Left cardiac atrium (tissue), 4 donors: ENCODE measurements at regions not wholly inside any gene's neighbourhood (a gene's known extent, or its start where the extent isn't known, plus 50 kb on each side); places are given as distances from the start of the nearest gene placed in this dataset.
"Not testable (repeated sequence)": the region's sequence is repeated elsewhere in the genome, so short reads cannot be mapped to it uniquely, and the experiment has no call there.

Source experiments
- ATAC-seq, 2 donors: fragments of 200-7000 bp; cut with Tn5 transposase; one replicate each; pipeline ENCODE4 v1.9.1; 2020; ENCODE audit warnings: mild to moderate bottlenecking in 2 of 2, moderate library complexity in 2 of 2
- DNase-seq: peaks from one replicate; pipeline ENCODE4 v3.0.0-alpha.2; 2020
- intact Hi-C, 2 donors: fragments of 100-400 bp; cut with DNase I; formaldehyde crosslinking; loops; one replicate each; pipeline versions ENCODE4 v1.14.1 to v1.15.1; 2022 to 2023
- donor health status: DM: no; HTN: yes; CAD: no.
- donor health status: DM: no; HTN: yes; CAD: no; lungs with severe emphysema.
- donor health status: DM: yes; HTN: yes; CAD: no.
- donor health status: Dilated cardiomyopathy.

DNA sequence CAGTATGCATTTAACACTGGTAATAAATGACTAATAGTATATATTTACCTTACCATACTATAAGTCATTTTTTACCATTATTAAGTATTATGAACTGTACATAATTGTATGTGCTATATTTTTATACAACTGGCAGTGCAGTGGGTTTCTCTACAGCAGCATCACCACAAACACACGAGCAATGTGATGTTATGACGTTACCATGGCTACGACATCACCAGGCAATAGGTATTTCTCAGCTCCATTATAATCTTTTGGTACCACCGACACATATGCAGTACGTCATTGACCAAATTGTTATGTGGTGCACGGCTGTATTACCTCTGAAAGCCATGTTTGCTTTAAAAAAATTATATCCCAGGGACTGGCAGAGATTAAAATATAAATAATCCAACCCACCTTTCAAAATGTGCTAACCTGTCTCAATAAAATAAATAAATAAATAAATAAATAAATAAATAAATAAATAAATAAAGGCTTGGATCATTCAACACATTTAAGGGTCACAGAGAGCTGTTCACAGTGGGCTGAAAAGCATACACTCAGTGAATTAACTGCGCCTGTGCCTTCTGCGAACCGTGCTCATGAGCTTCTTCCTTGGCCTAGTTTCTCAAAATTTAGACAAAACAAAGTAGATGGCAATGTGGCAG lies 121.4 kb upstream of the SLC35F3 start:
- intact Hi-C loops, result no loop called here
- ATAC-seq (no peak), DNase-seq (no peak)

DNA sequence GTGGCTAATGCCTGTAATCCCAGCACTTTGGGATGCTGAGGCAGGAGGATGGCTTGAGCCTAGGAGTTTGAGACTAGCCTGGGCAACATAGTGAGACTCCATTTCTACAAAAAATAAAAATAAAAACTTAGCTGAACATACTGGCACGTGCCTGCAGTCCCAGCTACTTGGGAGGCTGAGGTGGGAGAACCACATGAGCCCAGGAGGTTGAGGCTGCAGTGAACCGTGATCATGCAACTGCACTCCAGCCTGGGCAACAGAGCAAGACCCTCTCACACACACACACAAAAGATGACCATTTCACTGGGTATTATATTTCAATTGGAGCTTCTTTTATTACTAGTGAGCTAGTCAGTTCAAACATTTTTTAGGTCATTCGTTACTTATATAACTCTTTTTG lies 116.9 kb upstream of the SLC35F3 start:
- DNase-seq, result no peak
- ATAC-seq, result no peak
- intact Hi-C loops, result no loop called here

GRCh38 chr1:233788687-233789086 lies 115.8 kb upstream of the SLC35F3 start:
- intact Hi-C loops, result no loop called here
- no peak for ATAC-seq
- DNase-seq, result no peak

GRCh38 chr1:233790121-233790520 lies 114.4 kb upstream of the SLC35F3 start:
- intact Hi-C loops, result loop anchor here in 1 of 2 donors (5.0 to 10.0 kb wide), 3 partner anchors 165 to 348 kb away; no protein-coding TSS in a partner anchor

GRCh38 chr1:233790662-233791371 lies 113.7 kb upstream of the SLC35F3 start:
- ATAC-seq (peak; percentile 86 to 91), DNase-seq (no peak)
- intact Hi-C loops, result loop anchor here in 1 of 2 donors (5.0 to 10.0 kb wide), 3 partner anchors 166 to 349 kb away; no protein-coding TSS in a partner anchor

More at GRCh38 chr1:233790121-233790520, 114.4 kb upstream of the SLC35F3 start:
- DNase-seq, result no peak
- ATAC-seq, result no peak

DNA sequence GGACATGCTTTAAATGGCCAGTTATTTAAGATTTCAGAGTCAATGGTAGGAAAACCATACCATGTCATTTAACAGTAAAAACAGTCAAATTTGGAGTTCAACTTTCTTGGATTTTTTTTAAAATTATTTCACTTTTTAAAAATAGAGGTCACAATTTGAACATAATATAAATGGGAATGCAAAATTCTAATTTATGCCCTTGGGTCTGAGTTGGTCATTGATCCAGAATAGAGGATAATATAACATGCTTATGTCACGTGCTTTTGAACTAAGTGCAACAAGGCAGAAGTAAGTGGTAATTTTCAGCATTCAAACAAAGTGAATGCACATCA lies 113.1 kb upstream of the SLC35F3 start:
- intact Hi-C loops, result loop anchor here in 1 of 2 donors (5.0 to 10.0 kb wide), 3 partner anchors 167 to 349 kb away; no protein-coding TSS in a partner anchor

GRCh38 chr1:233791721-233792120 lies 112.8 kb upstream of the SLC35F3 start:
- DNase-seq, result no peak

More for the DNA sequence above, 113.1 kb upstream of the SLC35F3 start:
- no peak for DNase-seq
- no peak for ATAC-seq

GRCh38 chr1:233794863-233795262 lies 109.6 kb upstream of the SLC35F3 start:
- intact Hi-C loops, result loop anchor here in 1 of 2 donors (5.0 to 10.0 kb wide), 3 partner anchors 170 to 353 kb away; no protein-coding TSS in a partner anchor
- DNase-seq (no peak), ATAC-seq (no peak)

More at GRCh38 chr1:233791721-233792120, 112.8 kb upstream of the SLC35F3 start:
- intact Hi-C loops, result loop anchor here in 1 of 2 donors (5.0 to 10.0 kb wide), 3 partner anchors 167 to 349 kb away; no protein-coding TSS in a partner anchor
- no peak for ATAC-seq

- ATAC-seq, result no peak
- intact Hi-C loops, result loop anchor here in 1 of 2 donors (10.0 kb wide), 1 partner anchor 171 kb away; no protein-coding TSS in a partner anchor
- DNase-seq, result no peak
Observed at GRCh38 chr1:233796146-233796783, 108.2 kb upstream of the SLC35F3 start.

- DNase-seq, result no peak
- intact Hi-C loops, result no loop called here
- no peak for ATAC-seq
Observed at GRCh38 chr1:233802611-233803010, 101.9 kb upstream of the SLC35F3 start.

- ATAC-seq, result no peak
- DNase-seq, result no peak
- intact Hi-C loops, result no loop called here
Observed at GRCh38 chr1:233805786-233806185, 98.7 kb upstream of the SLC35F3 start.

GRCh38 chr1:233815357-233815756 lies 89.1 kb upstream of the SLC35F3 start:
- ATAC-seq, result no peak
- intact Hi-C loops, result no loop called here
- no peak for DNase-seq

DNA sequence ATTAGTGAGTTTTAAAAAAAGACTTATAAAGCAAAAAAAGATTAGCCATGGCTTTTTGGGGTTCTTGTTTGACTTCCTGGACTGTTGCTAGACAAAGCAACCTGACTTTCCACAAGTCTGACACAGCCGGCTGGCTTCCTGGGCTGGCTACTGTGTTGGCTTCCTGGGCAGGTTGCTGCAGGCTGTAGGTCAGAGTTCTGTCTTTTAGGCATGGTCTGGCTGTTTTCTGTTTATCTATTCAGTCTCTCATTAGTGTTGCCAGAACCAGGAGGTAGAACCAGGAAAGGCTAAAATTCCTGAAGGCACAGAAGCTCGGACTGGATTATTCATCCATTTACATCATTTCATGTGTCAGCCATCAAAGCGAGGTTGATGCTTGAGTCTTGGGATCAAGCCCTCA lies 88.6 kb upstream of the SLC35F3 start:
- DNase-seq (no peak), ATAC-seq (no peak)
- intact Hi-C loops, result no loop called here

DNA sequence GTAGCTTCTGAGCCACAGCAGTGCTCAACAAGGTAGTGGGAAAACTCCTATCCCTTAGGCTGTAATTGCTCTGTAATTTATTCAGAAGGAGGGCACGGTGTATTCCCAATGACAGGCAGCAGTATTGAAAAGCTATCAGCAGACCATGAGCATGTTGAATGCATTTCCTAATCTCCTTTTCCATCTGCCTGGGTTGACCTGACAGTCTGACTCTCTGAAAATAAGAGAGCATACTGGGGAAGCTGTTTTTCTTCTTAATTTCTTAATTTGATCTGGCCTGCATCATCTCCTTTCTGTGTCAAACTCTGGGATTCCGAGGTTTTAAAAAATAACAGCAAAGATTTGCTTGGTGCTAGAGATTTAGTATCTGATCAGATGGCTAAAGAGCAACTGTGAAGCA lies 88.1 kb upstream of the SLC35F3 start:
- intact Hi-C loops, result no loop called here
- DNase-seq (no peak), ATAC-seq (no peak)

GRCh38 chr1:233819042-233819441 lies 85.4 kb upstream of the SLC35F3 start:
- DNase-seq (no peak), ATAC-seq (no peak)
- intact Hi-C loops, result no loop called here

- DNase-seq, ATAC-seq, intact Hi-C loops: not testable (repeated sequence)
Observed at GRCh38 chr1:233824179-233824578, 80.3 kb upstream of the SLC35F3 start.

- ATAC-seq, DNase-seq, intact Hi-C loops: not testable (repeated sequence)
Observed at GRCh38 chr1:233827937-233828336, 76.5 kb upstream of the SLC35F3 start.

GRCh38 chr1:233828480-233828879 lies 76.0 kb upstream of the SLC35F3 start:
- intact Hi-C loops, result no loop called here
- ATAC-seq (no peak), DNase-seq (no peak)

DNA sequence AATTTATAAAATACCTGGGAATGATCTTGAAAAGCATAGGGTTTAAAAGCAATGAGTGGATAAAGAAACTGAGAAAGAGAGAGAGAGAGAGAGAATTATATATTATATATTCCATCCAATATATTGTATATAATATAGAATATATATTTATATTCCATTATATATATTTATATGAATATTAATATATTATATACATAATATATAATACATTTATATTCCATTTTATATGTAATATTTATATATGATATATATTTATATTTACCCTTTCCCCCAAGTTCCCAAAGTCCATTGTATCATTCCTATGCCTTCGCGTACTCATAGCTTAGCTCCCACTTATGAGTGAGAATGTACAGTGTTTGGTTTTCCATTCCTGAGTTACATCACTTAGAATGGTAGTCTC lies 69.9 kb upstream of the SLC35F3 start:
- intact Hi-C loops, result no loop called here
- ATAC-seq (no peak), DNase-seq (no peak)

GRCh38 chr1:233838207-233838606 lies 66.3 kb upstream of the SLC35F3 start:
- intact Hi-C loops, ATAC-seq, DNase-seq: not testable (repeated sequence)
